ENCODE measurements at regions not wholly inside any gene's neighbourhood (a gene's known extent, or its start where the extent isn't known, plus 50 kb on each side); places are given as distances from the start of the nearest gene placed in this dataset.

DNA sequence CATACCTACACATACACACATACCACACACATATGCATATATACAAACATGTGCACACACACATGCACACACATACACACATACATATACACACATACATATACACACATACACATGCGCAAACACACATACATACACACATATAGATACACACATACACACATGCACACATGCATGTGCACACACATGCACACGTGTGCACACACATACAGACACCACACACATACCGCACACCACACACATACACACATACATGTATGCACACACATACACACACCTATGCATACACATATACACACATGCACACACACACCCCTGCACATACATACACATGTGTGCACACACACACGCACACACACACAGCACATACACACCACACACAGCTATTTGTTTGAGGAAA, 236.5 kb downstream of the WDR11 start:
- Histone ChIP-seq H3K27ac (no peak overlapping the region), H3K9me3 (ENCODE audit: control insufficient read depth, low read length) (no peaks in the 10 kb centered on the region), H3K79me2 (no peaks in the 10 kb centered on the region), H3K27me3 (ENCODE audit: control insufficient read depth, insufficient read depth, low read length) (no peaks in the 10 kb centered on the region), H3K9ac (no peak overlapping the region), H3K4me2 (ENCODE audit: low read length) (peak overlapping the region; percentile 36), H2AFZ (no peak overlapping the region), H3K4me1 (peaks cover 18% of the 10 kb centered on the region), H3K4me3 (ENCODE audit: low read depth, low read length) (peak overlapping the region; percentile 1), H3K36me3 (ENCODE audit: control insufficient read depth, insufficient read depth, low read length) (no peaks in the 10 kb centered on the region)
- TF ChIP-seq, protein P1, sequence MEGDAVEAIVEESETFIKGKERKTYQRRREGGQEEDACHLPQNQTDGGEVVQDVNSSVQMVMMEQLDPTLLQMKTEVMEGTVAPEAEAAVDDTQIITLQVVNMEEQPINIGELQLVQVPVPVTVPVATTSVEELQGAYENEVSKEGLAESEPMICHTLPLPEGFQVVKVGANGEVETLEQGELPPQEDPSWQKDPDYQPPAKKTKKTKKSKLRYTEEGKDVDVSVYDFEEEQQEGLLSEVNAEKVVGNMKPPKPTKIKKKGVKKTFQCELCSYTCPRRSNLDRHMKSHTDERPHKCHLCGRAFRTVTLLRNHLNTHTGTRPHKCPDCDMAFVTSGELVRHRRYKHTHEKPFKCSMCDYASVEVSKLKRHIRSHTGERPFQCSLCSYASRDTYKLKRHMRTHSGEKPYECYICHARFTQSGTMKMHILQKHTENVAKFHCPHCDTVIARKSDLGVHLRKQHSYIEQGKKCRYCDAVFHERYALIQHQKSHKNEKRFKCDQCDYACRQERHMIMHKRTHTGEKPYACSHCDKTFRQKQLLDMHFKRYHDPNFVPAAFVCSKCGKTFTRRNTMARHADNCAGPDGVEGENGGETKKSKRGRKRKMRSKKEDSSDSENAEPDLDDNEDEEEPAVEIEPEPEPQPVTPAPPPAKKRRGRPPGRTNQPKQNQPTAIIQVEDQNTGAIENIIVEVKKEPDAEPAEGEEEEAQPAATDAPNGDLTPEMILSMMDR (IDR thresholded peaks at IDR 0.05): no peak

DNA sequence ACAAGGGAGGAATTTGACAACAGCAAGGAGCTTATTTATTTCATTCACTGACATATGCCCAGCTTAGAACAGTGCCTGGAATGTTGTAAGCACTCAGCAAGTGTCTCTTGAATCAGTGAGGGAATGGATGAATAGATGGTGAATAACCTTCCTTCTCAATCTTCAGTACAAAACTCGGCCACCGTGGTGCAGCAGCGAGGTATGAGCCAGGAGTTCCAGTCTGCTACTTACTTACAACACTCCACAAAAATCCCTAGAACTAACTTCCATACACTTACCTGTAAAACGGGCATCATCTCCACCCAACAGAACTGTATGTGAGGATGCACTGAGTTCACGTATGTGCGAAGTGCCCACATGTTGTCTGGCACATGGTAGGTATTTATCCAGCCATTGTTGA, 237.4 kb downstream of the WDR11 start:
- no peak overlapping the region for H3K27ac ChIP-seq
- peaks cover 11% of the 10 kb centered on the region for H3K4me1 ChIP-seq
- no peak overlapping the region for H3K9ac ChIP-seq
- TF ChIP-seq, protein P1 (IDR thresholded peaks at IDR 0.05): no peak
- H3K27me3 ChIP-seq (ENCODE audit: control insufficient read depth, insufficient read depth, low read length): no peaks in the 10 kb centered on the region
- H3K9me3 ChIP-seq (ENCODE audit: control insufficient read depth, low read length): no peaks in the 10 kb centered on the region
- no peaks in the 10 kb centered on the region for H3K79me2 ChIP-seq
- H3K4me3 ChIP-seq (ENCODE audit: low read depth, low read length): no peak overlapping the region
- no peak overlapping the region for H2AFZ ChIP-seq
- H3K36me3 ChIP-seq (ENCODE audit: control insufficient read depth, insufficient read depth, low read length): no peaks in the 10 kb centered on the region
- H3K4me2 ChIP-seq (ENCODE audit: low read length): peak overlapping the region; percentile 36

DNA sequence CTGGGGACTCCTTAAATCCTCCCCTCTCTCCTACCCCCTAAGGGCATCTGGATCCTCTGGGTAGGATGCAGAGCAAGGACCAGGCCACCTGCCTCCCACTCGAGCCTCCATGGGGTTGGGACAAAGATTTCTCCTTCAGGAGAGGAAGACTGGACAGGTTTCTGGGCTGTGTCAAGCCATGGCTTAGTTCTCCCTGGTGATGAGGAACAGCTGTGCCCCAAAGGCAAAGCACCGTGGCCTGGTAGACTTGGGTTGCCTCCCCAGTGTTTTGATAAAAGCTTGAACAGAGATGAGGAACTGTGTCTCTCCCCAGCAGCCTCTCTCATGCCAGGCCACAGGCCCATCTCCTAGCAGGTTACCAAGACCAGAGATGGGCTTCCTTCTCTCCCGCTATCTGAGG, 238.3 kb downstream of the WDR11 start:
- Histone ChIP-seq H3K4me1 (peaks cover 11% of the 10 kb centered on the region), H3K4me2 (ENCODE audit: low read length) (no peak overlapping the region), H3K27ac (no peak overlapping the region), H3K4me3 (ENCODE audit: low read depth, low read length) (no peak overlapping the region), H3K79me2 (no peaks in the 10 kb centered on the region), H3K36me3 (ENCODE audit: control insufficient read depth, insufficient read depth, low read length) (no peaks in the 10 kb centered on the region), H2AFZ (no peak overlapping the region), H3K9me3 (ENCODE audit: control insufficient read depth, low read length) (no peaks in the 10 kb centered on the region), H3K27me3 (ENCODE audit: control insufficient read depth, insufficient read depth, low read length) (no peaks in the 10 kb centered on the region), H3K9ac (no peak overlapping the region)
- TF ChIP-seq, protein P1 (IDR thresholded peaks at IDR 0.05): no peak

DNA sequence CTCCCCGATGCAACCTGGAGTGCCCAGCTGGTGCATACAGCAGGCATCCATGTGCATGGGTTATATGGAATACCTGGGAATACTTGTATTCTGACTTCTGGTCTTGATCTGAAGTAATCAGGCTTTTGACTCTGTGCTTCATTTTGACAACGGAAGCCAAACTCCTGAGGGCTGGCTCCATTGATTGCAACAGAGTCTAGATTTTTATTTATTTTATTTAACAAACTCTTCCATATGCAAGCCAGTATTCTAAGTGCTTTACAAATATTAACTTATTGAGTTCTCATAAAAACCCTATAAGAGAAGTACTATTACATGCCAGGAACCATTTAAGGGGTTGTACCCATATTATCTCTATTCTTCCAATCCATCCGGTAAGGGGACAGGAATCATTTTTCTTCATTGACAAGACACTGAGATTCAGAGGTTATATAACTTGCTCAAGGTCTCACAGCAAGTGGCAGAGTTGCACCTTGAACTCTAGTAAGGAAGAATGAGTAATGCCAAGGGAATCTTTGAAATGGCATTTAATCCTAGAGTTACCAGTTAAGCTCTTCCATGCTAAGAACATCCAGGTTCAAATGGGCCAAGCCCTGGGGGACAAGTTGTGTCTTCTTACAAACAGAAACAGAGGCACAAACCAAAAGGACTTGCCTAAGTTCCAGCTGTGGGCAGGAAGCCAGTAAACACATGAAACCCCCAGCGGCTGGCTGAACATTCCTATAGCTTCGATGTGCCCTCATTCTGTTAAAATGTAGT, 241.0 kb downstream of the WDR11 start:
- H3K9me3 ChIP-seq (ENCODE audit: control insufficient read depth, low read length): no peaks in the 10 kb centered on the region
- H3K27ac ChIP-seq: no peak overlapping the region
- no peaks in the 10 kb centered on the region for H3K27me3 ChIP-seq (ENCODE audit: control insufficient read depth, insufficient read depth, low read length)
- no peak overlapping the region for H2AFZ ChIP-seq
- H3K4me2 ChIP-seq (ENCODE audit: low read length): no peak overlapping the region
- H3K36me3 ChIP-seq (ENCODE audit: control insufficient read depth, insufficient read depth, low read length): no peaks in the 10 kb centered on the region
- peaks cover 4% of the 10 kb centered on the region for H3K4me1 ChIP-seq
- H3K9ac ChIP-seq: no peak overlapping the region
- H3K4me3 ChIP-seq (ENCODE audit: low read depth, low read length): no peak overlapping the region
- TF ChIP-seq, protein P1 (IDR thresholded peaks at IDR 0.05): no peak
- H3K79me2 ChIP-seq: no peaks in the 10 kb centered on the region

DNA sequence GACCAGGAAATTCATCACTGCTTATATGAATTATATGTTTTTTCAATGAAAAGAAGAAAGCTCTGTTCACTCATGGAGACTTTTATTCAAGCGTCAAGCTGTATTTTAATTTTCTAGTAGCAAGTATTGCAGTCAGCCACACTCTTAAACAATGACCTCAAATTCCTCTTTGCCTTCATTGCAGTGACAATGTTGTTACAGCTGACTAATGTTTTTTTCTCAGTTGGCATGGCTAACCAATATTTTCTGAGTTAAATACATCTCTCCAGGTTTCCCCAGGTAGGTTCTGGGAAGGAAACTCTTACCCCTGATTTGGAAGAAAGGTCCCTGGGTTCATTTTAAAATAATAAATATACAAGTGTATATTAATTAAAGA, 241.5 kb downstream of the WDR11 start:
- Histone ChIP-seq H2AFZ (no peak overlapping the region), H3K27ac (no peak overlapping the region), H3K9ac (no peak overlapping the region), H3K4me3 (ENCODE audit: low read depth, low read length) (no peak overlapping the region), H3K27me3 (ENCODE audit: control insufficient read depth, insufficient read depth, low read length) (no peaks in the 10 kb centered on the region), H3K79me2 (no peaks in the 10 kb centered on the region), H3K9me3 (ENCODE audit: control insufficient read depth, low read length) (no peaks in the 10 kb centered on the region), H3K4me1 (peaks cover 2% of the 10 kb centered on the region), H3K4me2 (ENCODE audit: low read length) (no peak overlapping the region), H3K36me3 (ENCODE audit: control insufficient read depth, insufficient read depth, low read length) (no peaks in the 10 kb centered on the region)
- TF ChIP-seq, protein P1 (IDR thresholded peaks at IDR 0.05): no peak
